GM19240 (cell line): ENCODE measurements at regions not wholly inside any gene's neighbourhood (a gene's known extent, or its start where the extent isn't known, plus 50 kb on each side); places are given as distances from the start of the nearest gene placed in this dataset.

ENCODE experiments used
- DNase-seq: peaks from one replicate; pipeline ENCODE4 v3.0.0; 2011; ENCODE audit warnings: low spot score; ENCODE audit not compliant: insufficient read length

DNA sequence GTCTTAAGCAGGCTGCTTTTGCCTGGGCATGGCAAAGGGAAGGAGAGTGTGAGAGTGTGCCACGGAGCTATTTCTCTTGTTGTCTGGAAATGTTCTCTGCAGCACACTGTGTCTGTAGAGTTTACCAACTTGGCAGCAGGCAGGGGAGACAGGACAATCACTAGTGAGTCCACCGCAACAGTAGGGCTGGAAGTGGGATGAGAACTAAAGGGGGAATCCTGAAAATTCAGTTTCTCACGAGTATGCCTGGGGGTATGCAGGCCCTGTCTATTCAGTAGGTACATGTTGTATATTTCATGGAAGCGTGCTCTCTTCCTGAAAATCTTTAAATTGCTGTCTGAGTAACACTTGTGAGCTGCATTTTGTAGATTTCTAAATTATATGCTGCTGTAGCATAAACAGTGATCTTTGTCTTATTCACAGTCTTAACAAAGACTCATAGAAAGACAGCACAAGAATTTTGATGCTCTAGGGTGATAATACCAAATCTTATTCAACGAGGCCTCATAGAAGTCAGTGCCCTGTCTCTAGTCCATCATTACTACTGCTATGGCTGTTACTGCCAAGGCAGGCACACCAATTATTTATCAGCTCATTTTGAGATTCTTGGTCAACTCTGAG is 200.4 kb upstream of the LEF1 start:
- DNase-seq, result no peak

DNA sequence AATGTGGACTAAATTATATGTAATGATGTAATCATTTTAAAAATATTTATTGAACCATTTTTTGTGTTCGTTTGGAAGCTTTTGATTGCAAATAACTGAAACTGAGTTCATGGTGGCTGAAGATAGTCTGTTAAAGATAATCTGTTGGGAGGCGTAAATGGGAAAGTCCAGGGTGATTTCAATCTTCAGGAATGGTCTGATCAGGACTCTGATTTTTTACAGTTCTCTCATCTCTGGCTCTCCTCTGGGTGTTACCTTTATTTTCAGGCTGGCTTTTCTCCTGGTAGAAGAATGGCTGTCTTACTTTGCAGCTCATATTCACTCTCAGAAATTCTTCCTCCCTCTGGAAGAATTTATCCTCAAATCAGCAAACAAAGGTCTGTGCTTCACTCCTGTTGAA is 199.0 kb upstream of the LEF1 start:
- no peak for DNase-seq

DNA sequence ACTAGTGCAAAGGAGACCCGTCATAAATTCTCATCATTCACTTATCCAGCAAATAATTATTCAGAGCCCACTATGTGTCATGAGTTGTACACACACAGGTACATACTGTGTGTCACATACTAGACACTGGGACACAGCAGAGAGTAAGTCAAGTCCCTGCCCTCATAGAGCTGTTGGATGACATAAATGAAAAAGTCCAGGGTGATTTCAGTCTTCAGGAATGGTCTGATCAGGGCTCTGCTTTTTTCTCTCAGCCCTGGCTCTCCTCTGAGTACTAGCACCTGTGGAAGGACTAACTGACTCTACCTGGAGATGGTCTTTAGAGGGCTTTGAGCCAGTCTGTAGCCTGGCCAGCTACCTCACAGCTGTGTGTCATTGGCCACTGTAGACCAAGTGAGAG is 198.0 kb upstream of the LEF1 start:
- DNase-seq, result no peak

DNA sequence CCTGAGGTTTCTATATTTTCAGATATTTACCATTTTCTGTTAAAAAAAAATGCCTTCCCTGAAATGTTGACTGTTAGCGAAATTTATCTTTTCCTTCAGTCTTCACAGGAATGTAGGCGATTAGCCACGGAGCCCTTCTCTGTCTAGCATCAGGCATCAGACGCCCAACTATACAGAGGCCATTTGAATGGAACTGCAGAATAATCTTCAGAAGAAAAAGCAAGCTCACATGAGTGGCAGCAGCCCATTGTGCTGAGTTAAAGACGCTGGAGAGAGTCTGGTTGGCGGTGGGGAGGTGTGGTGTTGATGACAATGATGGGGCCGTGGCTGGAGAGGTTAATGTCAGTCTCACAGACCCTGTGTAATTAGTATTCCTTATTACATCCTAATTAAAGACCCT is 196.8 kb upstream of the LEF1 start:
- DNase-seq, result no peak

DNA sequence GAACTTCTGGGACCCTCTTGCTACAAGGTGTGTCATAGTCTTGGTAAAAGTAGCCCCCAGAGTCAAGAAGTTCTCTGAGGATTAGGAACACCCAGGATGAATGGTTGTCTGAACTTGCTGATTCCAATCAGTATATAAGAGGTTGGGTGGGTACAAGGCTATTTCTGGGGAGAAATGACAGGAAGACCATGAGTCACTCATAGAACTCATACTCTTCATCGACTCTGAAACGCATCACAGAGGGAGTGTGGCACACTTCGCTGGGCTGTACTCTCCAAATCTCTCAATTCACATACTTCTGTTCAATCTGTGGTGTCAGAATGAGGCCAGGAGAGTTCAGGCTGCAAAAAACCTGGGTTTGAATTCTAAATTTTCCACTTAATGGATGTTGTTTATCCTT is 193.2 kb upstream of the LEF1 start:
- no peak for DNase-seq

DNA sequence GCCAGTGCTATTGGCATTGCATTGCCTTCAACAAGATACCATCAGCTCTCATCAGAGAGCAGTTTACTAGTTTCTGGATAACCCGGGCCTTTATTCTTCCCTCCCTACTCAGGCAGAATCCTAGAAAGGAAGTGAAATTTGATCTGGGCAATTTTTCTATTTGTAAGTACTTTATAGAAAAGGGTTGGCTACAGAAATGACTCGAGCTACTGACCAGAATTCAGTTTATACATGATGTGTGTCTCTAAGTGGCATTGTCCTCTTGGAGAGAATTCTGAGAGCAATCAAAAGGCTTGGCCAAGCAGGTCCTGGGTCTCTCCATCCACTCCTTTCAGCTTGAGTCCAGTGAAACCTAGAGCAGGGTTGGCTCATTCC is 192.7 kb upstream of the LEF1 start:
- no peak for DNase-seq

DNA sequence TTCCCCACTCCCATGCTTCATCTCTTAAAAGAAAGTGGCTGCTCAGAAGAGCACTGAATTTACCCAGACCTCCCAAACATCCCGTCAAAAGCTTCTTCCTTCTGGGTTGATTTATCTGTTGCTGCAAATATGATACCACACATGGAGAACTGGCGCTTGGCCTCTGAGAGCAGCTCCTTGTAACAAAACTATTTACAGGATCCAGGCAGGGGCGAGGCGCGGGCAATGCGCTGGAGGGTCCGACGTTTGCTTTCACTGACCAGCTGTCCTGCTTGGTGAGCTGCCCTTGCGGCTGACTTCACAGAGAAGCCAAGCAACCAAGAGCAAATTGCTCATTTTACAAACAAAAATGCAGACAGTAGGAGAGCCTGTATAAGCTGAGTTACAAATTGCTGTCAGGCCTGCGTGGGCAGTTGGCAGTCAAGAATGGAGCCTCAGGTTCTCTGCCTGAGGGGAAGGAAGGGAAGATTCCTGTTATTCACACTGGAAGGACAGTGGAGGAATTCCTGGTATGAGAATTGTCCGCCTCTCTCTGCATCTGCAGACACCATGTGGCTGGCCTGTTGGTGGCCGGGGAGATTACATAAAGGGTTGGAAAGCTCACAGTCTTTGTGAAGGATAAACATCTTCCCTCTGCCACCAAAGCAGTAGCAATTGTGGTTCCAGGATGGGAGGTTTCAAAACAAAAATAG is 192.2 kb upstream of the LEF1 start:
- DNase-seq, result no peak

DNA sequence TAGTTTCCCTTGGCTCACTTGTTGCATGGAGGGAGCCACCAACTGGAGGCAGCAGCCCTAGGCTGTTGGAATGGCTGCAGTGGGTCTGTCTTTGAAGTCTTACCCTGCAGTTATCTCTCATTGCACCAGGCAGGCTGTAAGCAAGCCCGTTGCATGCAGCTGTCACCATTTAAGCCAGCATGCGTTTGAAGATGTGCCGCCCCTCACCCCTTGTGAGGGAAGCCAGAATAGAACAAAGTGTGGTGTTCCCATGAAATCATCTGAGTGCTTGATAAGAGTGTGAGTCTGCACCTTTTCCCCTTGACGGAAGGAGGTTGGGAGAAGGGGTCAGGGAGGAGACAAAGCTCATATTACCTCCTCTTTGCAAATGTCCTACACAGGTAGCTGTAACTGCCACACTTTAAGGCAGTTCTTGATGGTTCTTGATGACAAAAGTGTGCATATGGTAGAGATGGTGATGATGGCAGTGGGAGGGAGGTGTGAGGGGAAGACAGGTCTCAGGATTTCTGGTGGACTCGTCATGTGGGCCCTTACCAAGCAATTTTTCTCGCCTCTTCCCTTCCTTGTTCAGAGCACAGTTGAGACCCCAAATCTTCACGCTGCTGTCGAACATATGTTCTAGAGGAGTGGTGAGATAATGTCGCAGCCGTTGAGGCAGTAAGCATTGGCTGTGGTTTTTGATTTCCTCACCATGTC is 191.4 kb upstream of the LEF1 start:
- DNase-seq, result no peak

DNA sequence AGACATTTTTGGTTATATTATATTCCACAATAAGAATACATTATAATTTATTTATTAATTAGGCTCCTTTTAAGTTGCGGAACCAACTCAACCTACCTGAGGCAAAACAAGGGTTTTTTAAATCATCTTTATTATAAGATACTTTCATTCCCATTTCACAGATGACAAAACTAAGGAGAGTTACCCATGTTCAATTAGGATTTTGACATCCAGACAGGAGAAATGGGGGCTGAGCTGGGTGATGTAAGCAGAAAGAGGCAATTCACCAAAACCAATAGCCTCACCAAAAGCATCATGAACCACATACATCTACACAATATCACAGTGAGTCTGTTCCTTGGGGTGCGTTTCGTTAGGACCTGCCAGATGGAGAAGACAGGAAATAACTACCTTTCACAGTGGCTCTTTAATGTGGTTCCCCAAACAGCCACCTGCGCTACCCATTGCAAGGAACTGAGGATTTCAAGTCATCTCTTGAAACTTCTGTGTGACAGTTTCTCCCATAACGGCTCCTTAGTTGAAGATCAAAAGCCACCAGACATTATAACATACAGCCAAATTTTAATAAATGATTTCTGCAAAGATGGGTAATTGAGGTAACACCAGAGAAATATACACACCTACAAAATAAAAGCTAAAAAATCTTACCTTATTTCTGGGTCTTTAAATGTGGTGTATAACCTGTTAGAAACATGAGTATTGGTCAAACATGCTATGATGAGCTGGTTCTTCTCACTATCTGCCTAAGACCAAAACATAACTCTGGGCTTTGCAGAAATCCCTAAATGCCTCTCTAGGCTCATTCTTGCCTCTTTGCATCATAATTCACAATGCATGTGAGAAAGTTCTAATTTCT is 190.6 kb upstream of the LEF1 start:
- DNase-seq, result no peak

DNA sequence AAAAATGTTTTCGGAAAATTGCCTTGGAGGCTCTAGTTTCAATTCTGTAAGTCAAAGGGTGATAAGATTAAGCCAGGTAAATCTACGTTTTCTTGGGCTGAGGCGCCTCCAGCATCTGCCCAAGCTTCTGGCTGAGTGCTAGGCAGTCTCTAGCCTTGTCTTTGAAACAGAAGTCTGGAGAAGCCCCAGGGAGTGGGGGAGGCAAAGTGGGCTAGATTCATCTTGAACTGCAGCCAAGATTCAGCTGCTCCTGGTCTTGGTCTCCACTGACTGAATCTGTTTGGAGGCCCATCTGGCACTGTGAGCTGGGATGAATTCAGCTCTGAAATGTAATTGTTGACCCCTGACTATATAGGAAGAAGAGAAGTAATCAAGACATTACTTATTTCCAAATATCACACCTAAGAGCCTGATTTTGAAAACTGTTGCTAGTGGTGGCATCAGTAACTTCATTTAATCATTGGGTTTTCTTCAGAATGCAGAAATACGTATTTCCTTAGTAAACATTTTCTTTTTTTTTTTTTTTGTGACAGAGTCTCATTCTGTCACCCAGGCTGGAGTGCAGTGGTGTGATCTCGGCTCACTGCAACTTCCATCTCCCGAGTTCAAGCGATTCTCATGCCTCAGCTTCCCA is 187.3 kb upstream of the LEF1 start:
- DNase-seq, result no peak

DNA sequence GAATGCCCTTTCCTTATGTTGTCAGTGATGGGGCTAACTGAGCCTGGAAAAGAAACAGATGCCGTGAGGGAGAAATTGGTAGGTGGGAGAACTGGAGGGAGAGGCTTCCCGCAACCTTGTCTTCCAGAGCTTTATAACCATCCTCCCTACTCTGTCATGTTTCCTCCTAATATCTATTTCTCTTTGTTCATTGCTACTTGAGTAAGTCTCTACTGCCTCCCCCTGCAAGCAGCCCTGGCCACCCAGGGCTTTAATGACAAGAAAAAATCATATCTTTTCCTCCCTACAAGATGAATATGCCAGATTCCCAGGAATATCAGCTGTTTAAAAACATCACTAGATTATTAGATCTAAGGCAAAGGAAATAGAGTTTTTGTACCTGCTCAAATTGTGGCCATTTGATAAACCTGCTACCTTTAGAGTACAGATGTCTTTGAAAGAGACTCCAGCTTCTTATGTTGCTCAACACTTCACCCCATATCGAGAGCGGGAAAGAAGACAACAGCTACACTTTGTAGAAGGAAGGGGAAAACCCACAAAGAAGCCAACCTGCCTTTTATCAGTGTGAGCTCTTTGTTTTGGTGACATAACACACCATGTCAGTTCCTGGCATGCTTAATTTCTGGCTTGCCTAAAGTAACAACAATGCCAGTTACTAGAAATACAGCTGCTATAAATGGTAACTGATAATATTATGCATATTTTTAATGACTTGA is 186.6 kb upstream of the LEF1 start:
- DNase-seq, result no peak

DNA sequence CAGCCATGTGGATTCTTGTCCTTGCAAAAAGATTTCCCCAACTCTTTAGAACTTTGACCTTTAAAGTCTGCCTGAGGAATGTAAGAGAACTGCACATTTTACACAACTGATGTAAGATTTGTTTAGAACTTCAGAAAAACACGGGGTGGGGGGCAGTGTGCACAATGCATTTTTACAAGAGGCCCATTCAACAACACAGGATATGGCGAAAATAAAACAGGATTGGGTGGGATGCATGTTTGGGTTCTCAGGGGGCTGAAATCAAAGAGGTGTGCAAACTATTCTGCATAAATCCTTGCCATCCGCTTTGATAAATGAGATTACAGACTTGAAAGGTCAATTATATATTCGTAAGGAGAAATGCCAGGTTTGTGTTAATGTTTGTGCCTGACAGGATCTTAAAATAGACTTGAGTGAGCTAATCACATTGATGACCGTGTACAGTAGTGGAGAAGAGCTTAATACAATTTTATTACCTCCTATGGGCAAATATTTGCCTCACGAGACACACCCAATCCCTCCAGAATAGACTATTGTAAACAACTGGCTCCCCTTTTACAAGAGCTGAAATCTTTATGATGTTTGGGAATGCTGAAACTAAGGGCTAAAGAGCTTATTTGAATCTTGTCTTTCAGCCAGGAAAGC is 184.1 kb upstream of the LEF1 start:
- no peak for DNase-seq

DNA sequence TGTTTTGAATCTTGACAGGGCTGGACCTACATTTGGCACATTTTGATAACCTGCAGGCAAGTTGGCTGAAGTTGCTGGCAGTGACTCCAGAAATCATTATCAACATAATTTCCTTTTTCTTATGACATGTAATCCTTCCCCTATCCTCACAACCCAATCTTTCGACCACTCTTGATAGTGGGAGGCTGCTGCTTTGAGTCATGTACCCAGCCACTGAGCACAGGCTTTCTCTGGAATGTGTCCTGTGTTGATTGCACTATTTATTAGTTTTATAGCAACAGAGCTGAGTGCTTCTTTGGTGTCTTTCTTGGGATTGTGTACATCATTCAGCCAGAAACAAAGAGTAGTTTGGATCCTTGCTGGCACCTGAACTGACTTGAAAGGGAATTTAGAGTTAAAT is 183.1 kb upstream of the LEF1 start:
- DNase-seq, result no peak

DNA sequence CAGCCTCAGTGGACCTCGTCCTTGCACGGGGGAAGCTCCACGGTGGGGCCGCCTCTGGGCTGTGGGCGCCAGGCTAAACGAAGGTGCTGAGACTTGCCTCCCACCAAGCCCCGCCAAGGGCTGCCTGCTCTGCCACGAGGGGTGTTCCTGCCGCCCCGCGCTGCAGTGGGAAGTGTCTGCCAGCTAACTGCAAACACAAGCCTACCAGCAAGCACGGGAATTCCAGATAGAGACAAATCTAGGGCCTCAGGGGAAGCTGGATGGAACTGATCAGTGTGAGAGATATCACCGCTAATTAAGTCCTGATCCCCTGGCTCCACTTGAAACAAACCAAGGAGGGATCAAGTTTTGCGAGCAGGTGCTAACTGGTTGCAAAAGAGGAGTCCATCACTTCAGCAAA is 181.6 kb upstream of the LEF1 start:
- no peak for DNase-seq

DNA sequence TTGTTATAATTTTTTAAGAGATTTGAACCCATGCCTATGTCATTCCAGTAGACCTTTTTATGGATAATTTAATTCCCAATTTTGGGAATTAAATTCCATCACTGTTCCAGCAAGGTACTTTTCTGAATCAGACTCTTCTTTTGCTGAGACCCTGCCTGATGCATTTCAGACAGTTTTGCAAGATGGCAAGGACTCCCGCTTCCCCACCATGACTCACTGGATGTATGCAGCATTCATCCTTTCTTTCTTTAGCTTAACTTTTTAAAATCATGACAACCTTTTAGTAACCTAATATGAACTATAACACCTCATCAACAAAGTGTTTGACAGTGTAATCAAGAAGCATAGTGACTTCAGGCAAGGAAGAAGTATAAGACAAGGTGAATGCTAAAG is 178.1 kb upstream of the LEF1 start:
- DNase-seq, result no peak

DNA sequence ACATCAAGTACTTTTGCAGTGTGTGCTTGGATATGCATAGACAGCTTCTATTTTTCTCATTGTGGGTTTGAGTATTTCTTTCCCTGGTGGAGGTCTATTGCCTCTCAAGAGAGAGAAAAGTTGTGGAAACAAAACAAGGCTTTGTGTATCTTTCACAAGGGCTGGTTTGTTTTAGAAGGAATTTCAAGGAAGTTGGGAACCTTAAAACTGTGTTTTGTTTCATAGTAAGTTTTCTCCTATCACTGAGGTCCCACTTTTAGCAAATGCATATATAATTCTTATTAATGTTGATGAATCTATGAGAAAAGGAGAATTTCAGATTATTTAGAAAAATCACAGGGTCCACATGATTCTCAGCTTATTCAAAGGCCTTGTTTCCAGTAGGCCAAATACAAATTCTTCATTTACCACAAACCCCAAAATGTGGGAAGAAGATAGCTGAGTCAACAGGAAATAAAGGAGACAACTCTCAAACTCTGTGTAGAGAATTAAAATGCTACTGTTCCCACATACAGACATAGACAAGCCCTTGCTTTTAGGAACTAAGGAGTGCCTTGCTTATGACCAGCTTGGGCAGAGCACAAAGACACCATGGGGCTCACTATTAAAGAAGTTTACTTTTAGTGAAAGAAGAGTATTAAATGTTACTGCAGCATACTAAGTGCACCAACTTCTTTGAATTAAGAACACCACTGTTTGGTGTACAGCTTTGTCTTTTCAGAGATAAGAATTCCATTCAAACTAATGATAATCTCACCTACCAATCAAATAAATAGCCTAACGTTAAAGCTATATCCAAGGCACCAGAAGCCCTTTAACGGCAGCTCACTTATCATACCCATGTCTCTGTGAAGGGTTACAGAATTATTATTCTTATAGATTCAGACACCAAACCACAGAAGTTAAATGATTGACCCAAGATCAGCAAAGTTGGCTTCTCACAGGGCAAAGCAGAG is 177.4 kb upstream of the LEF1 start:
- DNase-seq, result no peak

DNA sequence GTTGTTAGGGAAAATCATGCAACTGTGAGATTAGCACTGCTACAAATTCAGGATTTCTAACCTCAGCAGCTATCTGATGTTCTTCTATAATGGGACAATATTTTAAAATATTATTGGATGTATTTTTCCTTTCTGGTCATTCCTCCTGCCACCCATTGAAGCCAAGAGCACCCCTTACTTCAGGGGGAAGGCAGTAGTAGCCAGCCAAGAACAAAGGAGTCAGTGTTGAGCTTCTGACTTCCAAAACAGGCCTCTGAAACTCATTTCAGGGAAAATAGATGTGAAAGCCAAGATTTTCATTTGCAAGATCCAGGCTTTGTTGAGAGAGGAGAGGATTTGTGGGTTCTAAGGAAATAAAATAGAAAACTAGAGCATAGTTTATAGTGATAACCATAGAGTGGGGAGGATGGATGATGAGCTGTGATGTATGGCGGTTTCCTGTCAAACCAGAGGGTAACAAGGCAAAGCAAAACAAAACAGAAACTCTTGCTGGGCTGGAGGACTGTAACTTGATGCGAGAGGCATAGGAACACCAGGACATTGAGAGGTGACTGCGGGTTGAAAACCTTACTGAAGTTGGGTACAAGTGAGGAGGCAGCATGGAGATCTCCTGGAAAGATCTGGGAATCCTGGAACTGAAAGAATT is 173.7 kb upstream of the LEF1 start:
- DNase-seq, result no peak

DNA sequence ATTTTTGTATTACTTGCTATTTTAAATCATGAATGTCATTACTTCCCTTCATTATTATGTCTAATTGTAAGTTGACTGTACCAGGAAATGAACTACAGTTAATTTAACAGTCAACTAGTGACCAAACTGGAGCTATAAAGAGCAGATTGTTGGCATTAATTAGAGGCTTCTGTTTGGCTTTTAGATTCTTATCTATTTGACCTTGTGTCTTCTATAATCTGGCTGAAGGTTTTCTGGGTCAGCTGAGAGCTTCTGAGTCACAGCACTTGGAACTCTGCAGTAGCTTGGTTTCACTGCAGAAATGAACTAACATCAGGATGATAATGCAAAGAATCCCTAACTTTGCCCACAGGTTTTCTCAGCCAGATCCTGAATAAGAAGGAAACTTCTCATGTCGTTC is 169.2 kb upstream of the LEF1 start:
- DNase-seq, result no peak

DNA sequence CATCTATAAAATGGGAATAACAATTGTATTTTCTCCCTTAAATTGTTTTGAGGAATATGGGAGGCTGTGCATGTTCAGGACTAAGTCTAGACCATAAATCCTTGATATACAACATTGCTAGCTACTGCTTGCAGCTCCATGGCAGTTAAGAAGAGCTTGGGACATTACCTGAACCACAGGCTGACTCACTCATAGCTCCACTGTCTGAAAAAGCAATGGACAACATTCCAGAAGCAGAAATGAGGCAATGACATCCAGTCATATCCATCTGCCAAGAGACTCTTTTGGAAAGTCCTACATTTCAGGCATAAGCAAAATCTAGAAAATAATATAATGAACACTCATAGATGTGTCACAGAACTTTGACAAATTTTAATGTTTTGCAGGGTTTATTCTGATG is 167.3 kb upstream of the LEF1 start:
- no peak for DNase-seq
